ENCODE measurements at regions not wholly inside any gene's neighbourhood (a gene's known extent, or its start where the extent isn't known, plus 50 kb on each side); places are given as distances from the start of the nearest gene placed in this dataset.

- no peak for TF ChIP-seq CTCF (IDR thresholded peaks at IDR 0.05)
- TF ChIP-seq POLR2AphosphoS5 (IDR thresholded peaks at IDR 0.05), result no peak
- no peak for TF ChIP-seq POLR2A (IDR thresholded peaks at IDR 0.05)
- TF ChIP-seq EP300 (IDR thresholded peaks at IDR 0.05), result no peak
These were observed 57.3 kb upstream of the HSPB3 start for GRCh38 chr5:54398191-54398590.

All from sigmoid colon (tissue), 4 donors.